K562 (cell line): ENCODE measurements at regions not wholly inside any gene's neighbourhood (a gene's known extent, or its start where the extent isn't known, plus 50 kb on each side); places are given as distances from the start of the nearest gene placed in this dataset.

ENCODE experiments used
- ARID4B ChIP-seq: sonication (generic); formaldehyde crosslinking; IDR thresholded peaks from 2 replicates; pipeline ENCODE4 v1.8.0; 2022; ENCODE audit warnings: mild to moderate bottlenecking, missing genetic modification reagents
- EZH2 ChIP-seq: IDR thresholded peaks from 2 replicates; pipeline ENCODE4 v1.6.1; 2012; ENCODE audit warnings: low read depth, mild to moderate bottlenecking, inconsistent platforms, low read length, borderline replicate concordance
- GATAD2B ChIP-seq: fragments of 450-650 bp; IDR thresholded peaks from 2 replicates; pipeline ENCODE4 v1.6.1; 2017; ENCODE audit warnings: mild to moderate bottlenecking, borderline replicate concordance
- POLR2AphosphoS5 ChIP-seq: IDR thresholded peaks from 2 replicates; pipeline ENCODE4 v1.6.1; 2011; ENCODE audit warnings: mild to moderate bottlenecking, low read depth, low read length, moderate library complexity; ENCODE audit not compliant: control insufficient read depth, insufficient read depth
- RB1 ChIP-seq: fragments of 450-650 bp; IDR thresholded peaks from 2 replicates; pipeline ENCODE4 v1.6.1; 2017; ENCODE audit warnings: low read depth, mild to moderate bottlenecking
- RCOR1 ChIP-seq, 2 experiments: IDR thresholded peaks; 2 replicates each; pipeline ENCODE4 v1.6.1; 2012; ENCODE audit warnings: low read depth in 2 of 2, low read length in 2 of 2, borderline replicate concordance in 1 of 2, improper control_type of control experiment in 1 of 2
- TBL1XR1 ChIP-seq, 2 experiments: IDR thresholded peaks; 2 replicates each; pipeline ENCODE4 v1.6.1; 2012; ENCODE audit warnings: improper control_type of control experiment in 2 of 2, low read length in 2 of 2, mild to moderate bottlenecking in 1 of 2
- TF ChIP-seq, protein P1 (sequence below): sonication (generic); formaldehyde crosslinking; IDR thresholded peaks from 2 replicates; pipeline ENCODE4 v1.9.0; 2022; ENCODE audit warnings: mild to moderate bottlenecking, missing genetic modification reagents
- TF ChIP-seq, protein P2 (sequence below), 3 experiments: IDR thresholded peaks in 2 of 3; conservative IDR thresholded peaks in 1 of 3; 2 replicates each; pipeline ENCODE4 v1.5.1; 2011 to 2012; ENCODE audit warnings: low read length in 3 of 3, mild to moderate bottlenecking in 3 of 3, control low read depth in 2 of 3, improper control_type of control experiment in 1 of 3, inconsistent platforms in 1 of 3, low read depth in 1 of 3, mixed read lengths in 1 of 3, moderate library complexity in 1 of 3; ENCODE audit not compliant: insufficient read depth in 2 of 3

GRCh38 chr10:2893991-2894390 is 173.4 kb upstream of the PFKP start:
- no peak for TF ChIP-seq EZH2
- no peak for TF ChIP-seq TBL1XR1 (IDR thresholded peaks at IDR 0.05; ENCODE audit: low read length in 2 of 2)
- TF ChIP-seq, protein P1, sequence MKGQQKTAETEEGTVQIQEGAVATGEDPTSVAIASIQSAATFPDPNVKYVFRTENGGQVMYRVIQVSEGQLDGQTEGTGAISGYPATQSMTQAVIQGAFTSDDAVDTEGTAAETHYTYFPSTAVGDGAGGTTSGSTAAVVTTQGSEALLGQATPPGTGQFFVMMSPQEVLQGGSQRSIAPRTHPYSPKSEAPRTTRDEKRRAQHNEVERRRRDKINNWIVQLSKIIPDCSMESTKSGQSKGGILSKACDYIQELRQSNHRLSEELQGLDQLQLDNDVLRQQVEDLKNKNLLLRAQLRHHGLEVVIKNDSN (CRISPR knock-in tag) = no peak
- TF ChIP-seq RCOR1 (IDR thresholded peaks at IDR 0.05; ENCODE audit: borderline replicate concordance in 1 of 2, low read depth in 2 of 2, low read length in 2 of 2) = no peak
- TF ChIP-seq ARID4B (CRISPR knock-in tag) = no peak
- TF ChIP-seq, protein P2, sequence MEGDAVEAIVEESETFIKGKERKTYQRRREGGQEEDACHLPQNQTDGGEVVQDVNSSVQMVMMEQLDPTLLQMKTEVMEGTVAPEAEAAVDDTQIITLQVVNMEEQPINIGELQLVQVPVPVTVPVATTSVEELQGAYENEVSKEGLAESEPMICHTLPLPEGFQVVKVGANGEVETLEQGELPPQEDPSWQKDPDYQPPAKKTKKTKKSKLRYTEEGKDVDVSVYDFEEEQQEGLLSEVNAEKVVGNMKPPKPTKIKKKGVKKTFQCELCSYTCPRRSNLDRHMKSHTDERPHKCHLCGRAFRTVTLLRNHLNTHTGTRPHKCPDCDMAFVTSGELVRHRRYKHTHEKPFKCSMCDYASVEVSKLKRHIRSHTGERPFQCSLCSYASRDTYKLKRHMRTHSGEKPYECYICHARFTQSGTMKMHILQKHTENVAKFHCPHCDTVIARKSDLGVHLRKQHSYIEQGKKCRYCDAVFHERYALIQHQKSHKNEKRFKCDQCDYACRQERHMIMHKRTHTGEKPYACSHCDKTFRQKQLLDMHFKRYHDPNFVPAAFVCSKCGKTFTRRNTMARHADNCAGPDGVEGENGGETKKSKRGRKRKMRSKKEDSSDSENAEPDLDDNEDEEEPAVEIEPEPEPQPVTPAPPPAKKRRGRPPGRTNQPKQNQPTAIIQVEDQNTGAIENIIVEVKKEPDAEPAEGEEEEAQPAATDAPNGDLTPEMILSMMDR (IDR thresholded peaks at IDR 0.05 in 2 of 3, conservative IDR thresholded peaks at IDR 0.05 in 1 of 3; ENCODE audit: insufficient read depth in 2 of 3, low read depth in 1 of 3, low read length in 3 of 3) = no peak
- TF ChIP-seq POLR2AphosphoS5 = no peak
- no peak for TF ChIP-seq RB1
- no peak for TF ChIP-seq GATAD2B
